WTC11 (cell line): ENCODE measurements at regions not wholly inside any gene's neighbourhood (a gene's known extent, or its start where the extent isn't known, plus 50 kb on each side); places are given as distances from the start of the nearest gene placed in this dataset.

Experiments used
- ATAC-seq: fragments of 200-7000 bp; cut with Tn5 transposase; 2 replicates; pipeline ENCODE4 v1.10.0; 2021; ENCODE audit warnings: mild to moderate bottlenecking, moderate library complexity
- CTCF ChIA-PET: fragments of 300-600 bp; sonication (Branson Sonifier 250); formaldehyde crosslinking; loops from one replicate; lab custom pipeline; 2021; ENCODE audit warnings: antibody characterized with exemption; lab: Charles Lee
- POLR2A ChIA-PET: fragments of 350-600 bp; sonication (Branson Sonifier 250); formaldehyde crosslinking; loops from one replicate; lab custom pipeline; 2021; ENCODE audit warnings: antibody characterized with exemption; lab: Charles Lee
- DNase-seq: peaks from one replicate; pipeline ENCODE4 v3.0.0; 2021; ENCODE audit warnings: low spot score
- H3K27ac Mint-ChIP-seq: 2 replicates; pipeline ENCODE4 v1.8.0; 2021; ENCODE audit warnings: mixed read lengths
- H3K27me3 Mint-ChIP-seq: 2 replicates; pipeline ENCODE4 v1.8.0; 2021; ENCODE audit warnings: low read depth, mild to moderate bottlenecking, moderate library complexity, mixed read lengths
- H3K36me3 Mint-ChIP-seq: 2 replicates; pipeline ENCODE4 v1.8.0; 2021; ENCODE audit warnings: mixed read lengths
- H3K4me1 Mint-ChIP-seq: 2 replicates; pipeline ENCODE4 v1.8.0; 2022; ENCODE audit warnings: mixed read lengths
- H3K4me3 Mint-ChIP-seq: 2 replicates; pipeline ENCODE4 v1.8.0; 2021; ENCODE audit warnings: mild to moderate bottlenecking, moderate library complexity, mixed read lengths
- H3K9me3 Mint-ChIP-seq: 2 replicates; pipeline ENCODE4 v1.8.0; 2021; ENCODE audit warnings: mixed read lengths
- E2F1 ChIP-seq: sonication (generic); formaldehyde crosslinking; IDR thresholded peaks from 2 replicates; pipeline ENCODE4 v1.8.0; 2022; ENCODE audit warnings: mild to moderate bottlenecking, missing genetic modification reagents
- ELF4 ChIP-seq: sonication (generic); formaldehyde crosslinking; IDR thresholded peaks from 2 replicates; pipeline ENCODE4 v1.8.1; 2022; ENCODE audit warnings: low read depth, mild to moderate bottlenecking, moderate library complexity, missing genetic modification reagents
- EMX1 ChIP-seq: fragments of 250-450 bp; sonication (Bioruptor Pico); IDR thresholded peaks from 2 replicates; pipeline ENCODE4 v1.8.0; 2021; ENCODE audit warnings: mild to moderate bottlenecking
- ERG ChIP-seq: fragments of 250-450 bp; sonication (Bioruptor Pico); IDR thresholded peaks from 2 replicates; pipeline ENCODE4 v1.8.0; 2021; ENCODE audit warnings: mild to moderate bottlenecking
- FOXP1 ChIP-seq: sonication (generic); formaldehyde crosslinking; IDR thresholded peaks from 2 replicates; pipeline ENCODE4 v1.8.0; 2022; ENCODE audit warnings: missing genetic modification reagents, mild to moderate bottlenecking, moderate library complexity, borderline replicate concordance
- GABPB1 ChIP-seq: sonication (generic); formaldehyde crosslinking; IDR thresholded peaks from 2 replicates; pipeline ENCODE4 v1.8.1; 2023; ENCODE audit warnings: mild to moderate bottlenecking, missing genetic modification reagents
- GRHL2 ChIP-seq: fragments of 250-450 bp; sonication (Bioruptor Pico); IDR thresholded peaks from 2 replicates; pipeline ENCODE4 v1.8.0; 2022; ENCODE audit warnings: mild to moderate bottlenecking, moderate library complexity; ENCODE audit not compliant: insufficient replicate concordance, severe bottlenecking
- JUN ChIP-seq: sonication (generic); formaldehyde crosslinking; IDR thresholded peaks from 2 replicates; pipeline ENCODE4 v1.8.0; 2023; ENCODE audit warnings: mild to moderate bottlenecking, missing genetic modification reagents
- MAX ChIP-seq: sonication (generic); formaldehyde crosslinking; IDR thresholded peaks from 2 replicates; pipeline ENCODE4 v1.8.0; 2022; ENCODE audit warnings: mild to moderate bottlenecking, missing genetic modification reagents
- NR2C2 ChIP-seq: sonication (generic); formaldehyde crosslinking; IDR thresholded peaks from 2 replicates; pipeline ENCODE4 v1.8.0; 2022; ENCODE audit warnings: mild to moderate bottlenecking, missing genetic modification reagents
- RELA ChIP-seq: sonication (generic); formaldehyde crosslinking; IDR thresholded peaks from 2 replicates; pipeline ENCODE4 v1.8.1; 2022; ENCODE audit warnings: missing genetic modification reagents, mild to moderate bottlenecking, borderline replicate concordance
- SP1 ChIP-seq: sonication (generic); formaldehyde crosslinking; conservative IDR thresholded peaks from 2 replicates; pipeline ENCODE4 v1.8.1; 2022; ENCODE audit warnings: missing genetic modification reagents
- TP53 ChIP-seq: sonication (generic); formaldehyde crosslinking; IDR thresholded peaks from 2 replicates; pipeline ENCODE4 v1.8.1; 2023; ENCODE audit warnings: mild to moderate bottlenecking, missing genetic modification reagents
- USF1 ChIP-seq: sonication (generic); formaldehyde crosslinking; IDR thresholded peaks from 2 replicates; pipeline ENCODE4 v1.8.0; 2022; ENCODE audit warnings: mild to moderate bottlenecking, missing genetic modification reagents
- ZNF317 ChIP-seq: sonication (generic); formaldehyde crosslinking; IDR thresholded peaks from 2 replicates; pipeline ENCODE4 v1.8.1; 2023; ENCODE audit warnings: low read depth, mild to moderate bottlenecking, moderate library complexity, missing genetic modification reagents, borderline replicate concordance
- ZNF423 ChIP-seq: fragments of 250-450 bp; sonication (Bioruptor Pico); IDR thresholded peaks from 2 replicates; pipeline ENCODE4 v2.1.2; 2022; ENCODE audit warnings: mild to moderate bottlenecking, moderate library complexity
- ZNF425 ChIP-seq: fragments of 250-450 bp; sonication (Bioruptor Pico); conservative IDR thresholded peaks from 2 replicates; pipeline ENCODE4 v1.9.0; 2021; ENCODE audit warnings: mild to moderate bottlenecking

GRCh38 chr16:72657164-72657563, 390.8 kb downstream of the ZFHX3 start (continued):
- no peak for TF ChIP-seq RELA (CRISPR knock-in tag)
- no peak for TF ChIP-seq NR2C2
- no peak for TF ChIP-seq USF1 (CRISPR knock-in tag)
- no peak for TF ChIP-seq GABPB1 (CRISPR knock-in tag)
- TF ChIP-seq TP53 (CRISPR knock-in tag) = no peak
- TF ChIP-seq ZNF423 (CRISPR knock-in tag) = no peak
- no peak for TF ChIP-seq ELF4 (CRISPR knock-in tag)

GRCh38 chr16:72654535-72654934, 393.4 kb downstream of the ZFHX3 start:
- no peak for ATAC-seq
- POLR2A ChIA-PET = no interaction called here

GRCh38 chr16:72649254-72649944, 398.5 kb downstream of the ZFHX3 start:
- no peak for ATAC-seq
- H3K36me3 Mint-ChIP-seq = 0 out of 2 replicates have a peak, but pooled peaks cover 3% of the 10 kb centered on the region
- H3K9me3 Mint-ChIP-seq = peaks cover 8% of the 10 kb centered on the region; the same call in 1 of the 2 replicates
- ChIA-PET POLR2A (no interaction called here), CTCF (no interaction called here)
- no peak for DNase-seq
- peaks cover 24% of the 10 kb centered on the region for H3K4me1 Mint-ChIP-seq
- H3K27me3 Mint-ChIP-seq = no peaks in the 10 kb centered on the region
- H3K27ac Mint-ChIP-seq = no peak overlapping the region
- TF ChIP-seq E2F1 (CRISPR knock-in tag) (no peak), ERG (CRISPR knock-in tag) (no peak)
- no peak overlapping the region for H3K4me3 Mint-ChIP-seq

More at GRCh38 chr16:72654535-72654934, 393.4 kb downstream of the ZFHX3 start:
- H3K4me3 Mint-ChIP-seq = no peak overlapping the region
- H3K9me3 Mint-ChIP-seq = peaks cover 8% of the 10 kb centered on the region; the same call in 1 of the 2 replicates
- DNase-seq = no peak
- 0 out of 2 replicates have a peak, but pooled peaks cover 3% of the 10 kb centered on the region for H3K36me3 Mint-ChIP-seq
- CTCF ChIA-PET = interaction anchor here (0.8 kb wide), 1 partner anchor 50 kb away, joined by 3 read pairs; no protein-coding TSS in a partner anchor
- peaks cover 4% of the 10 kb centered on the region for H3K4me1 Mint-ChIP-seq
- H3K27ac Mint-ChIP-seq = no peak overlapping the region
- H3K27me3 Mint-ChIP-seq = no peaks in the 10 kb centered on the region; the same call in 1 of the 2 replicates
- TF ChIP-seq EMX1 (CRISPR knock-in tag) = no peak
- no peak for TF ChIP-seq FOXP1 (CRISPR knock-in tag)
- no peak for TF ChIP-seq JUN
- TF ChIP-seq GRHL2 (CRISPR knock-in tag) = no peak
- peak; percentile 57; the same call in 1 of the 2 replicates for TF ChIP-seq ZNF317
- TF ChIP-seq SP1 = no peak
- TF ChIP-seq MAX (CRISPR knock-in tag) = no peak
- no peak for TF ChIP-seq ZNF425 (CRISPR knock-in tag)
